ENCODE measurements at regions not wholly inside any gene's neighbourhood (a gene's known extent, or its start where the extent isn't known, plus 50 kb on each side); places are given as distances from the start of the nearest gene placed in this dataset.

GRCh38 chr2:136557203-136557602 is 208.1 kb upstream of the THSD7B start:
- no peak for DNase-seq (ENCODE audit: low spot score)

DNA sequence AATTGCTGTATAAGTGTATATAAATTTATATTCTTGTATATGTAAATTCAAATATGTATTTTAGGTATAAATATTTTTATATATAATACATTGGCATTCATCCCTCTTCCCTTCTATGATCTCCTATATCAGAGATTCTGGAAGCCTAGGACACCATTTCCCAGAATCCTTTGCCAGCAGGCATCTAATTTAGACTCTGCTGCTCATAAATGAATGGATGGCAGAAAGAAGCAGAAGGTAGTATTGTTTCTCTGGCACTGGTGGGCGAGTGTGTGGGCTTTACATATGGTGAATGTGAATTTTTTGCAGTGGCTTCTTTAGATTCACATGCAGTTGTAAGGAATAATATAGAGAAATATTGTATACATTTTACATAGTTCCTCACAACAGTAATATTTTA is 215.2 kb upstream of the THSD7B start:
- no peak for DNase-seq (ENCODE audit: low spot score)

DNA sequence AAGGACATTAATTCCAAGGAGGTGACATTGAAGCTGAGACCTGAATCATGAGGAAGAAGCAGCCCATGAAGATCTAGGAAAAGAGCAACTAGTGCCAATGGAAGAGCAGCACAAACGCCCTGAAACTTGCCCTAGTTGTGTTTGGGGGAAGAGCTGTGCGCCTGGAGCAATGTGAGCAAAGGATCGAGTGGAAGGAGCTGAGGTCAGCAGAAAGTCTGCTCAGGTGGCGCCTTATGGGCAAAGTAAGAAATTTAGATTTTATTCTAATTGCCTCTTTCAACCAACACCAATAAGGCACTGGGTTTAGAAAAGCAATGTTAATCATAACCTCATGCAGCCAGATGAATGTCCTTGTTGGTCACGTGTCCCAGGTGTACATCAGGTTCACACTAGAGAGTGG is 226.0 kb upstream of the THSD7B start:
- no peak for DNase-seq (ENCODE audit: low spot score)

GRCh38 chr2:136538489-136538888 is 226.9 kb upstream of the THSD7B start:
- no peak for DNase-seq (ENCODE audit: low spot score)

DNA sequence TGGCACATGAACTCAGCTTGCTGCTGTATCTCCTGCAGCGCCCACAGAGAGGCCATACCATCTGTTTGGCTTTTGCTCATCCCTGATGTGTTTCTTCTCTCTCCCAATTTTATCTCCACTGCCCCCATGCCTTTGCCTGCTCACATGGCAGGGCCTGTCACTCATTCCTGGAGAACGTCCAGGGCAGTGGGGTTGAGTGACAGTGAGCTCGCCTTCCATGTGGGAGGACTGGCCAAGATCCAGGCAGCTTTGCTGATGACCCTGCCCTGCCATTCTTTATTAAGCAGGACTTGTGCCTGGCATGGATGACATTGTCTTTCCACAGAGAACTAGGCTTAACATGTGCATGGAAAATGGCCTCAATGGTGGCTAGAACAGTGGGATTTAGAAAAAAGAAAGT is 230.5 kb upstream of the THSD7B start:
- no peak for DNase-seq (ENCODE audit: low spot score)

GRCh38 chr2:136532171-136532570 is 233.2 kb upstream of the THSD7B start:
- DNase-seq (ENCODE audit: low spot score), result no peak

DNA sequence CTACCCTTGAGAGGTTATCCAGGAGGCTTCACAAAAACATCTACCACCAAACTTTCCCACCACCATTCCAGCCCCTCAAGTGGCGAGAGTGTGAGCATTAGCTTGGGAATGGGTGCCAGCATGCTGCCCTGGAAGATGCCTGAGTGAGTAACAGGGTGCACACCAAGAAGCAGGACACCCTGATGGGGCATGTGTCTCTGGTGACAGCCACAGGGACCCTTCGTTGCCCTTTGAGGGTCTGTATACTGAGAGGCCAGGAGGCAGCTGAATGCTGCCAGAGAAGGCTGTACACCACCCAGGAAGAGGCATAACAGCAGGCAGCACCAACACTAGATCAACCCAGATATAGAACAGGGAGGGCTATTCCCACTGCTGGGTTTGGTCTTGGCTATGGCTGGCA is 233.6 kb upstream of the THSD7B start:
- DNase-seq (ENCODE audit: low spot score), result no peak

DNA sequence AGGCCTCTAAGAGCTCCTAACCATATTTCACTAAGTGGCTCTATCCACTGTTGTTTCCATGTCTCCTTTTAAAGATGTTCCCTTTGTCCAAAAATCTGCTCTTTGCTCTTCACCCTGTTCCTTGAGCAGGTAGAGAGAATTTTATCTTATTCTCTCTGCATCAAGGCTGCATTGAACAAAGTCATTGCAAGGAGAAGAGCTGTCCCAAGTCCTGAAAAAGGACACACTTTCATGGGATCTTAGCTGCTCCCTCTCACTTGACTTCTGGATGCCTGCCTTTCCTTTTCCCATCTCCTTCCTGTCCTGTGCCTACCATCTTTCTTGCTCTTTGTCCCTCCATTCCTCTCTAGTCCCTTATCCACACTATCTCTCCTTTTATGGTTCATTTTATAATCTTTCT is 235.2 kb upstream of the THSD7B start:
- DNase-seq (ENCODE audit: low spot score), result no peak

- no peak for DNase-seq (ENCODE audit: low spot score)
These were observed 237.8 kb upstream of the THSD7B start for GRCh38 chr2:136527560-136527959.

DNA sequence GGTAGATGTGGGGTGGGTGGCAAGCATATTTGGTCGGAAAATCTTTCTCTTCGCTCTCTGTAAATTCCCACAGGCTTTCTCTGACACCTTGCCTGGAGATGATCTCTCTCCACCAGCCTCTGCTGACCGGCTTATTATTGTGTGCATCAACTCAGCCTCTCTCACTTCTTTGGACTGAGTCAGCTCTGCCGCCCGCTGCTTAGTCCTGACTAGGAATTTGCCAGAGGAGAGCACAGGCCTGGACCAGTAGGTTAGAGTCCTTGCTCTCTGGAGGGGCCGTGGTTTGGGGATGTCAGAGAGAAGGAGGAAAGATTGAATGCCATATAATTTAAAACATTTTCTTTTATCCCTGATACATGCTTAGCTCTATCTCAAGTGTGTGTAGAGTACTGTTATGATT is 242.6 kb upstream of the THSD7B start:
- DNase-seq (ENCODE audit: low spot score), result no peak

DNA sequence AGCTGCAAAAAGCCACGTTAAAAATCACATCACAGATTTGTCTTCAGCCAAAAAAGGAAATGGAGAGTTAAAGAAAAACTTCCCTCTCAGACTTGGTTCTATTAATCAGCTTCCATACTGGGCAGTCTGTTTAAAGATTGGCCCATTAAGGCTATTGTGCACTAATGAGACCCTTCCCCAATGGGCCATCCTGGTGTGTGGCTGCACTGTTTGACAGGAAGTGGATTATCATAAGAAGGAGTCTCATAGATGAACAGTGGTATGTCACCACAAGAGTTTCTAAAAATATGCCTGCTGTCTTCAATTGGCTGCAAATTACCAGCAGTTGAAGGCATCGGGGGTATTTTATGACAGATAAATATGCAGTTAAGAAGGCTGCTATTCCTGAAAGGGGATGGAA is 247.6 kb upstream of the THSD7B start:
- DNase-seq (ENCODE audit: low spot score), result no peak

DNA sequence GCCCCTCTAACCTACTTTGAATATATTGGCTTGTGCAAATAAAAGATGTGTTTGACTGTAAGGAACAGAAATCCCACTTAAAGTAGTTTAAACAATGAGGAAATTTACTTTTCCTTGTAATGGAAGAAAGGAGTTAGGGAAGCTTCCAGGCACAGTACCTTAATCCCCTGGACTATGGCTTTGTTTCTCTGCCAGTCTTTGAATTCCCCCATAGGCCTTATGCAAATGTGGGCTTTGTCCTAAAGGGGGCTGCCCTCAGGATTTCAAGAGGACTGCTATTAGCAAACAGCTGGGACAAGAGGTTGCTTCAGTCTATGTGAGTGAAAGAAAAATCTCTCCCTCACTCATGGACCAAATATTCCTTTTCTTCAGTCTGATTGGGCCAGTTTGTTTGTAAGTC is 255.1 kb upstream of the THSD7B start:
- DNase-seq (ENCODE audit: low spot score), result no peak

- no peak for DNase-seq (ENCODE audit: low spot score)
These were observed 259.9 kb upstream of the THSD7B start for GRCh38 chr2:136505462-136505861.

- DNase-seq (ENCODE audit: low spot score), result no peak
These were observed 262.7 kb upstream of the THSD7B start for GRCh38 chr2:136502660-136503059.

GRCh38 chr2:136497709-136498108 is 267.6 kb upstream of the THSD7B start:
- no peak for DNase-seq (ENCODE audit: low spot score)

- DNase-seq (ENCODE audit: low spot score), result no peak
These were observed 268.4 kb upstream of the THSD7B start for GRCh38 chr2:136496966-136497365.

DNA sequence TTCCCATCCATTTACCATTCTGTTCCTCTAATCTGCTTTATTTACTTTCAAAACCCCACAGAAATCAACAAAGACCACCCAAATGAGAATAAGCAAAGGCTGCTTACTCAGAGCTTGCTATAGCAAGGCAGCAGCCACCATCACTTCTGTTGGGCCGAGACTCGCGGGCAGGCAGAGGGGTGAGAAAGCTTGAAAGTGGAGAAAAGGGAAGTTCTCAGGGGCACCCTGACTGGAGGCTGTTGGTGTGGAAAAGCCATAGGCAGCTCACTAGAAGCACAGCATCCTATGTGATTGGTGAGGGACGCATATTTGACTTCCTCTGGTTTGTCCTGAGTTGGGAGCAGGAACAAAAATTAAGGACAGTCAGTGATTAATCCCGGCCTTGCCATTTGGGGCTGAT is 269.7 kb upstream of the THSD7B start:
- no peak for DNase-seq (ENCODE audit: low spot score)

GRCh38 chr2:136492901-136493300 is 272.4 kb upstream of the THSD7B start:
- DNase-seq (ENCODE audit: low spot score), result no peak

GRCh38 chr2:136490100-136490499 is 275.2 kb upstream of the THSD7B start:
- no peak for DNase-seq (ENCODE audit: low spot score)

DNA sequence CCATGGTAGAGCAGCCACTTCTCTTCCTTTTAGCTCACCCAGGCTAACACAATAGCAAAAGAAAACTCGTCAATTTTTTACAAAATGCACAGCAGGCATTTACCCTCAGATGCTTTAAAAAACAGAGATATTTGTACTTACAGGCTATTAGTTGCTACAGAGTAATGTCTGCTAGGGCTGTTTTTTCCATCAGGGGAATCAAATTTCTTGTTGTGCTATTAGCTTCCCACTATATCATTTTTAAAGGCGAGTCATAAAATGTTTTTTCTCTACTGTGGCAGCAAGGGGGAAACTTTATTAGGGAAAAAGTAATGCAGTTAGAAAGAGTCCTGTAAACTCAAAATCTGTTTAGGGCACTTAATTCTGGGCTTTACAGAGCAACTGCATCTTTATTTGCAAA is 277.9 kb upstream of the THSD7B start:
- DNase-seq (ENCODE audit: low spot score), result no peak

- no peak for DNase-seq (ENCODE audit: low spot score)
These were observed 279.2 kb upstream of the THSD7B start for GRCh38 chr2:136486115-136486514.

GRCh38 chr2:136482966-136483365 is 282.4 kb upstream of the THSD7B start:
- no peak for DNase-seq (ENCODE audit: low spot score)

GRCh38 chr2:136482006-136482405 is 283.3 kb upstream of the THSD7B start:
- DNase-seq (ENCODE audit: low spot score), result no peak

DNA sequence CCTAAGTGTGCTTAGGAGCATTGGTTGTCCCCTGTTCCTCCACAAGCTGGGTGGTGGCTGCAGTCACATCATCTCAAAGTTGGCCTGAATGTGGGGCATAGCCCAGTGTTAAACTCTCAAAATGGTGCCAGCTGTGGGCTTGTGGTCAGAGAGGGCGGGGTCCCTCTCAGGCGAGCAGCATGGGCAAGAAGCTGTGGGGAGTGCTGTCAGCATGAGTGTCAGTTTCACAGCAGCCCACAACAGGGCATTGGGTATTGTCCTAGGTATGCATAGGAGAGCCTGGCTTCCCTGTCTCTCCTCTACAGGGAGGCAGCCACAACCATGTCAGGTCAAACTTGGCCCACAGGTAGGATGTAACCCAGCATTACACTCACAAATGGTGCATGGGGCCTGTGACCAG is 285.6 kb upstream of the THSD7B start:
- no peak for DNase-seq (ENCODE audit: low spot score)

DNA sequence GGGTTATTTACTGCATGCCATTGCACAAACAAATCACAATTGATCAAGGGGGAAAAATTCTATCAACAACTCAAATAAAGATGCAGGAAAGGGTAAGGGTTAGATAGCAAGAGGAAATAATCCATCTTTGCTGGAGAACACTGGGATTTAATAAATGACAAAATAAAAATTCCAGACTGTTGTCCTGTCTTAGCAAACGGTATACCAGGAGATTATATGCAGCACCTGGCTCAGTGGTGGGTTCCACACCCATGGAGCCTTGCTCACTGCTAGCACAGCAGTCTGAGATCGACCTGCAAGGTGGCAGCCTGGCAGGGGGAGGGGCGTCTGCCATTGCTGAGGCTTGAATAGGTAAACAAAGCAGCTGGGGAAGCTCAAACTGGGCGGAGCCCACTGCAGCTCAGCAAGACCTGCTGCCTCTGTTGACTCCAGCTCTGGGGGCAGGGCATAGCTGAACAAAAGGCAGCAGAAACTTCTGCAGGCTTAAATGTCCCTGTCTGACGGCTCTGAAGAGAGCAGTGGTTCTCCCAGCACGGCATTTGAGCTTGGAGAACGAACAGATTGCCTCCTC is 296.5 kb upstream of the THSD7B start:
- DNase-seq (ENCODE audit: low spot score), result no peak
